RWPE2 (cell line): ENCODE measurements at regions not wholly inside any gene's neighbourhood (a gene's known extent, or its start where the extent isn't known, plus 50 kb on each side); places are given as distances from the start of the nearest gene placed in this dataset.
"Not testable (repeated sequence)": the region's sequence is repeated elsewhere in the genome, so short reads cannot be mapped to it uniquely, and the experiment has no call there.

Source experiments
- ATAC-seq: fragments of 200-7000 bp; cut with Tn5 transposase; 3 replicates; pipeline ENCODE4 v1.9.1; 2021; ENCODE audit warnings: low read depth
- DNase-seq: peaks from one replicate; pipeline ENCODE4 v3.0.0-alpha.2; 2020; ENCODE audit warnings: low spot score
- H3K27ac ChIP-seq: fragments of 450-650 bp; 2 replicates; pipeline ENCODE4 v1.5.1; 2017; ENCODE audit warnings: mild to moderate bottlenecking; ENCODE audit not compliant: poor library complexity, severe bottlenecking
- H3K27me3 ChIP-seq: fragments of 250-450 bp; sonication (Bioruptor Pico); 2 replicates; pipeline ENCODE4 v1.5.1; 2021; ENCODE audit warnings: mild to moderate bottlenecking, moderate library complexity; ENCODE audit not compliant: insufficient read depth, poor library complexity, severe bottlenecking
- H3K36me3 ChIP-seq: fragments of 250-450 bp; sonication (Bioruptor Pico); 2 replicates; pipeline ENCODE4 v1.5.1; 2020; ENCODE audit warnings: low read depth, mild to moderate bottlenecking, moderate library complexity
- H3K4me1 ChIP-seq: fragments of 250-450 bp; sonication (Bioruptor Pico); 2 replicates; pipeline ENCODE4 v1.5.1; 2021; ENCODE audit warnings: mild to moderate bottlenecking, moderate library complexity; ENCODE audit not compliant: insufficient read depth, poor library complexity, severe bottlenecking
- H3K4me3 ChIP-seq: fragments of 250-450 bp; sonication (Bioruptor Pico); 2 replicates; pipeline ENCODE4 v1.5.1; 2021; ENCODE audit warnings: mild to moderate bottlenecking, moderate library complexity; ENCODE audit not compliant: severe bottlenecking
- H3K9me3 ChIP-seq: fragments of 250-450 bp; sonication (Bioruptor Pico); 2 replicates; pipeline ENCODE4 v1.5.1; 2021; ENCODE audit warnings: mild to moderate bottlenecking, moderate library complexity; ENCODE audit not compliant: severe bottlenecking
- CTCF ChIP-seq: fragments of 450-650 bp; IDR thresholded peaks from one replicate; pipeline ENCODE4 v1.5.1; 2017; ENCODE audit warnings: mild to moderate bottlenecking, moderate library complexity; ENCODE audit not compliant: poor library complexity, severe bottlenecking

- no peak overlapping the region for H3K27ac ChIP-seq
- H3K4me1 ChIP-seq = no peaks in the 10 kb centered on the region
- H3K36me3 ChIP-seq = no peaks in the 10 kb centered on the region
- no peak overlapping the region for H3K4me3 ChIP-seq
- ATAC-seq (no peak), DNase-seq (no peak)
- TF ChIP-seq CTCF = no peak
- no peaks in the 10 kb centered on the region for H3K9me3 ChIP-seq
- H3K27me3 ChIP-seq = no peaks in the 10 kb centered on the region
Measured at GRCh38 chr5:98372351-98372750, 401.1 kb upstream of the RGMB start.

DNA sequence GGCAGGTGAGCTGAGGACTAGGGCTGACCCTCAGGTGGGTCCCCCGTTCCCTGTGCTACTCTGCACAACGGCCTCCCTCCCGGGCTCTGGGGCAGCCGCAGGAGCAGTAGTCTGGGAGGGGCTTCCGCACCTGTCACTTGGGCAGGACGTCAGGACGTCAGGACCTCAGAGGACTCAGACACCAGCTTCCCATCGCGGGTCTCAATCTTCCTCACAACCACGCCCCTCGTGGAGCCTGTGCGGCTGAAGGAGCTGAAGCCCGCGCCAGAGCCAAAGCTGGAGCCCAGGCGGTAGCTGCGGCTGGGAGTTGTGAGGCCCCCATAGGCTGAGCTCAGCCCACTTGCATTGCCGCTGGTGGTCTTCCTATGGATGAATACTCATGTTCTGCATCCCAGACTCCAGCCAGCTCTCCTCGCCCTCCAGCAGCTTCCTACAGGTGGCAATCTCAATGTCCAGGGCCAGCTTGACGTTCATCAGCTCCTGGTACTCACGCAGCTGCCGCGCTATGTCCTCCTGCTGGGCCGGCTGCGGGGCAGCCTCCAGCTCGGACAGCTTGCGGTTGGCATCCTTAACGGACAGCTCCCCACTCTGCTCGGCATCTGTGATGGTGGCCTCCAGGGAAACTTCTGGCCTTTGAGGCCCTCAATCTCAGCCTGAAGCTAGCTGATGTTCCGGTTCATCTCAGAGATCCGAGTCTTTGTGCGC, 381.4 kb upstream of the RGMB start:
- Histone ChIP-seq H3K9me3 (peaks cover 2% of the 10 kb centered on the region), H3K4me3 (no peak overlapping the region), H3K4me1 (no peaks in the 10 kb centered on the region), H3K27me3 (no peaks in the 10 kb centered on the region), H3K27ac (no peak overlapping the region), H3K36me3 (no peaks in the 10 kb centered on the region)
- no peak for TF ChIP-seq CTCF
- no peak for DNase-seq
- ATAC-seq = no peak

GRCh38 chr5:98393205-98393604, 380.3 kb upstream of the RGMB start:
- H3K4me3 ChIP-seq, H3K27me3 ChIP-seq, H3K36me3 ChIP-seq, ATAC-seq, H3K4me1 ChIP-seq, H3K27ac ChIP-seq, H3K9me3 ChIP-seq, DNase-seq: not testable (repeated sequence)

DNA sequence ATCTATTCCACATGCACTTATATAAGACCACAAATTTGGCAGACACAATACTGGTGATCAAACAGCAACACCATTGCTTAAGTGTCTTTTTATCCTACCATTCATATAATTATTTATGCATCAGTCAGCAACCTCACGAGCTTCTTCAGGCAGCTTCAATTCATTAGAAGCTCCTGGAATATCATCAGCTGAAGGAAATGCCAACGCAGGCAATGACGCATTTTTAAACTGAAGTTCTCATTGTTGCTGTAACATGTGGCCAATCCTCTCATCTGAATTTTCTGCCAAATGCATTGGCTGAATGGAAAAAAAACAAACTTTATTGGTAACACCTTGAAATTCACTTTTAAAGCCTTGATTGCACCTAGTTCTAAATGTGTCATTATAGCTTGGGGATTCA, 376.4 kb upstream of the RGMB start:
- no peaks in the 10 kb centered on the region for H3K4me1 ChIP-seq
- TF ChIP-seq CTCF = no peak
- no peak overlapping the region for H3K27ac ChIP-seq
- DNase-seq (no peak), ATAC-seq (no peak)
- H3K27me3 ChIP-seq = no peaks in the 10 kb centered on the region
- peaks cover 2% of the 10 kb centered on the region for H3K9me3 ChIP-seq
- H3K36me3 ChIP-seq = no peaks in the 10 kb centered on the region
- H3K4me3 ChIP-seq = no peak overlapping the region

GRCh38 chr5:98398465-98398864, 375.0 kb upstream of the RGMB start:
- no peak for TF ChIP-seq CTCF
- Histone ChIP-seq H3K36me3 (no peaks in the 10 kb centered on the region), H3K27me3 (no peaks in the 10 kb centered on the region), H3K9me3 (peaks cover 2% of the 10 kb centered on the region), H3K27ac (no peak overlapping the region), H3K4me3 (no peak overlapping the region), H3K4me1 (no peaks in the 10 kb centered on the region)
- ATAC-seq (no peak), DNase-seq (no peak)
